Stimulated activated CD8-positive, alpha-beta memory T cell treated with anti-CD3 and anti-CD28 coated beads, Interleukin-12 subunit alpha, Interleukin-12 subunit beta, amount 100 ng/mL, for 1 hour (primary cell): ENCODE measurements at regions not wholly inside any gene's neighbourhood (a gene's known extent, or its start where the extent isn't known, plus 50 kb on each side); places are given as distances from the start of the nearest gene placed in this dataset.

Experiments used
- DNase-seq: peaks from one replicate; pipeline ENCODE4 v3.0.0-alpha.2; 2020; ENCODE audit warnings: low read depth

DNA sequence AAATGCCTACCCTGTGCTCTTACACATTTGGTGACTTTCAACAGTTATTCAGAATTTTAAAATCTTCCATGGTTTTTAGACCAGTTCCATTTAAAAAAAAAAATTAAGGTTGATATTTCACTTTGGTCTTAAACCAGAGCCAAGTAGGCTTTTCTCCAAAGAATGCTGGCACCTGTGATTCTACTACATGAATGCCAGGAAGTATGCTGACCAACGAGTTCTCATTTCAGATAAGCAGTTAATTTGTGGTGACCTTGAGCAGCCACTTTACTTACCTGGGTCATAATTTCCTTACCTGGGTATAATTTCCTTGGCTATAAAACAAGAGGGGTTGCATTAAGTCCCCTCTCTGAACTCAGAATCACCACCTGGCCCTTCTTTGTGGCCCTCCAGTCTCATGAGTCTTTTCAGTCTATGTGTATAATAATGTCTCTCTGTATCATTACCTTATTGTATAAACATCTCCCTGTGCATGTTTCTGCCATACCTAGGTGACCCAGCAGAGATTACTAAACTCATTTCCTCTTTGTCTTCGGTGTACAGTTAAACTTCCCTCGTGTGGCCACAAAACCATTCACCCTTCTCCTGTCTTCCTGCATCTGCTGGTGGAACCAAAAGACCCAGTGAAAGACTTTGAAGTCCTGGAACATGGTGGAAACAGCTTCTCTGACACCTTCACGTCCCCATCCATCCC is 139.1 kb upstream of the DPT start:
- no peak for DNase-seq

DNA sequence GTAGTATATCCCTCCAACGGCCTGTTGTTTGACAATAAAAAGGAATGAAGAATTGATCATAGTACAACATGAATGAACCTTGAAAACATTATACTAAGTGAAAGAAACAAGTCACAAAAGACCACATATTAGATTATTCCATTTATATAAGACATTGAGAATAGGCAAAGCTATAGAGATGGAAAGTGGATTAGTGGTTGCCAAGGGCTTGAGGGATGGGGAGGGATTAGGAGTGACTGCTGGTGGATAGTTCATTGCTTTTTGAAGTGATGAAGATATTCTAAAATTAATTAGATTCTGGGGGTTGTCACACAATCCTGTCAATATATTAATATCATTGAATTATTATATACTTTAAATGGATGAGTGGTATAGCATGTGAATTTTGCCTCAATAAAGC is 142.5 kb upstream of the DPT start:
- DNase-seq = no peak

DNA sequence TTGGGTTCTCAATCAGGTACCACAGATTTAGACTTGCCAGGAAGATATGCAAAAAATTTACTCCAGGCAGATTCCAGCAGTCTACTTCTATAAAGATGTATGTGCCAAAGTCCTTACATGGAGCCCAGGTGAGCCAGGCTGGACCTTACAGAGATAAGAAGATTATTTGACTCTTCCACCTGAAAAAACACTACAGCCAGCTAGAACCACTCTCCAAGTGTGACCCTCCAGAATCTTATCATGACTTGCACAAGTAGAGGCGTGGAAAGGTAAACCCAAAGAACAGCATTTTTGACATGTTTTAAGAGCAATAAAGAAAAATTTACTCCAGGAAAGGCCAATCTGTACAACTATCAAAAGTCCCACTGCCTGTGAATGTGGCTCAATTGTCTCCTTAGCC is 146.8 kb upstream of the DPT start:
- no peak for DNase-seq

DNA sequence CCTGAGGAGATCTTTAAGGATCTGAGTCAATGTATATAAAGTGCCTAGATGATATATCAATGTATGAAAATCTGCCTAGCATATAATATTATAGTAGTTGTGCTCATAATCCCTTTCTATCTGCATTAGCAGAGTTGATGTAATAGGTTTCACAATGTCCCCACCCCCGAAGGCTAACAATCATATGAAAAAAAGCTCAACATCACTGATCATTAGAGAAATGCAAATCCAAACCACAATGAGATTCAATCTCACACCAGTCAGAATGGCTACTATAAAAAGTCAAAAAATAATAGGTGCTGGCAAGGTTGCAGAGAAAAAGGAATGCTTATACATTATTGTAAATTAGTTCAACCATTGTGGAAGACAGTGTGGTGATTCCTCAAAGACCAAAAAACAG is 147.8 kb upstream of the DPT start:
- DNase-seq = no peak

DNA sequence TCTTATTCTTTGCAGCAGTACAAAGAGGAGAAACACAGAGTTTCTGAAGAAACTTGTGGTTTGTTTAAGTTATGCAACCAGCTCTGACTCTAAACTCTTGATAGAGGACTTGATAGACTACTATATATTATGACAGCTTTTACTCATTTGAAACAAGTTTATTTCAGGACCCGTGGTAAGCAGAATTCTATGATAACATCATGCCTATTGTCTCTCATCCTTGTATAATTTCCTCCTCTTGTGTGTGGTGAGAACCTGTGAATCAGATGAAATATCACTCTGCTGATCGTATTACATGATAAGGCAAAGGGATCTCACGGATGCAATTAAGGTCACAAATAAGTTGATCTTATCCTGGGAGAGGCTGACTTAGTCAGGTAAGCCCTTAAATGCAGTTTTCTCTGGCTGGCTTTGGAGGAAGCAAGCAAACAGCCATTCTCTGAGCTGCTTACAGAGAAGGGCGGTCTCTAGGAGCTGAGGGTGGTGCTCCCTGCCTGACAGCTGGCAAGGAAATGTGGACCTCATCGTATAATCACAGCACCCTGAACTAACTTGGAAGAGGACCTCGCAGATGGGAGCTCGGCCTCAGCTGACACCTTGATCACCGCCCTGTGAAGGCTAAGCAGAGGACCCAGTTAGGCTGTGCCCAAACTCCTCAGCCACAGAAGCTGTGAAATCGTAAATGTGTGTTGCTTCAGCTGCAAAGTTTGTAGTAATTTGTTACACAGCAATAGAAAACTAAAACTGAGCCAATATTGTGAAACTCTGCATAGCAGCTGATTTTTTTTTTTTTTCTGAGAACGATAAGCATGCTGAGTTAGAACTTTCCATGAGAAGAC is 151.1 kb upstream of the DPT start:
- DNase-seq = no peak

DNA sequence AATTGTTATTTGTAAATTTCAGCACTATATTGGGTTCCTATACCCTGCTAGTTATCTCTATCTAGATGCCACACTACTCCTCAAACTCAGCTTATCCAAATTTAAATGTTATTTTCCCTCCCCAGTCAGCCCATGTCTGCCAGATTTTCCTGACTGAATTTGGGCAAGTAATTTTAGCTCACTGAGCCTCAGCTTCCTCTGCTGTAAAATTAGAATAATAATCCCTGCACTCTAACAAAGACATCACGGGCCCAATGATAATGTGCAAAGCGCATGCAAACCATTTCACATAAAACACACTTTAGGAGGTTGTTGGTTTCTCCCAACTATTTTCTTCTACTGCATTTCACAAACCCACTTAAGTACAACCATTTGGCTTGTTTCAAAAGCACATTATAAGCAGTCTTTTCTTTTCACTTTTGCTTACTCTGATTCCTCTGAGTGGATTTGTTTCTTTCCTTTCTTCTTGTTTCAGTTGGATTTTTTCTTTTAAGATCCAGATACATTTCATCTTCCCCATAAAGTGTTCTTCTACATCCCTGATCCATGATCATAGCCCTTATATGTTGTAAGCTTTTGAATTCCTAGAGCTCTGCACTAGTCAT is 152.8 kb upstream of the DPT start:
- no peak for DNase-seq

DNA sequence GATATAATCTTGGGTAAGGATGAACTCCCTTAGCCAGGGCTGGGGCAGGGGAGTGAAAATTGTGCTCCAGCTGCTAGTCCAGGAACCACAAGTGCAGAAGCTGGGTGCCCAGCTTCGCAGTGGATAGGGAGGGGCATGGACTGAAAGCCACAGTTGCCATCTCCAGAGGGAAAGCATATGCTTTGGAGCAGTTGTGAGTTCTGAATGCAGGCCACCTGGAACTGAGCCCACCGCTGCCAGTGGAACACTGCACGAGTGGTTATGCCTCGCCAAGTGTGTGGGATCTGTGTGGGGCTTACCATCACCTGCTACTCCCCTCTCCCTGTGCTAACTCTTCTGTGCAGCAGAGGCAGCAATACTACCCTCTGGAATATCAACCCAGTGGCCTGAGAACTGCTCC is 158.4 kb upstream of the DPT start:
- DNase-seq = no peak

DNA sequence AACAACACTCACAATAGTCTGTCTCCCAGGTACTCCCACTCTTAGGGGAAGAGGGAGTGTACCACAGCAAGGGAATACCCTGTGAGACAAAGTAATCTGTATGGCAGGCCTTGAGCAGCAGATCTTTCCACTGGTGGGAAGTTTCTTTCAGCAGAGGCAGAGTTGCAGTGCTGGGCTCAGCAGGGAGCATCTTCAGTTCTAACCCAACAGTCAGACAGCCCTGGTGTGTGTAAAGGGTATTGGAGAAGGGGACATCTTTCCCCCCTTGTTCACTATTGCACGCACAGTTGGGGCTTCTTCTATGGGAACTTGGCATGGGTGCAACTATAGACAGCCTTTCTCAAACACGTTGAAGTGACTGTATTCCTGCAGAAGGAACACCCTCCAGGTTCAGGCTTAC is 159.4 kb upstream of the DPT start:
- DNase-seq = no peak

DNA sequence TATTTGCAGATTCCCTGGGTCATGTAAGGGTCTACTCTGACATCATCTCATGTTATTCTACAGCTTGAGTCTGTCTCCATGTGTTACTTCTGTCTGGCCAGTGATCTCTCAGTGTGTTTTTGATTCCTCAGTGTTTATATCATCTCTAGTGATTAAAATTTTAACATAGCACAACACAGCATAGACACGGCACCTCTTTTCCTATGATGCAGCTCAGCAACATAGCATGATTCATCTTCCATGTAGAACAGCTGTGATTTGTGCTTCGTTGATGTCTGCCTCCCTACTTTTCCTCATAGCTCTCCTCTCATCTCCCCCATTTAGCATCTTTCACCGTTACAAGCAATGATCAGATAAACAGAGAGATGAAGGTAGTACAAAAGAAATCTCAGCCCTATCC is 163.9 kb upstream of the DPT start:
- DNase-seq = no peak

DNA sequence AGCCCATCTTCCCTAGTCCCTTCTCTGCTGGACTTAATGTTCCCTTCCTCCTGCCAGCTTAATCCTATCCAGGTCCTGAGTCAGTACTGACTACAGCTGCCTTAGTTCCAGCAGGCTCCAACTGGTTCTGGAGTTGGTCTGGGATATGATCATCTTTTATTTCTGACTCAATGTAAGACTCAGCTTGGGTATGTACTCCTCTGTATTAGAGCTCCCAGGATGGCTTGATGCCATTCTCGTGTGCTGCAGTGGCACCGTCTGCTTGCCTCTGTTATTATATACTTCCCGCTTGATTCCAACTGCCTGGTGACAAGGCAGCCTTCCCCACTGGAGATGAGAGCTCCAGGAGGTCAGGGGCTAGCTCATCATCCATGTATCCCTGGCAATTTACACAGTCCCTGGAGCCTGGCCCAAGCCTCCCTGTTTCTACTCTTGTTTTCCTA is 164.4 kb upstream of the DPT start:
- DNase-seq = no peak

DNA sequence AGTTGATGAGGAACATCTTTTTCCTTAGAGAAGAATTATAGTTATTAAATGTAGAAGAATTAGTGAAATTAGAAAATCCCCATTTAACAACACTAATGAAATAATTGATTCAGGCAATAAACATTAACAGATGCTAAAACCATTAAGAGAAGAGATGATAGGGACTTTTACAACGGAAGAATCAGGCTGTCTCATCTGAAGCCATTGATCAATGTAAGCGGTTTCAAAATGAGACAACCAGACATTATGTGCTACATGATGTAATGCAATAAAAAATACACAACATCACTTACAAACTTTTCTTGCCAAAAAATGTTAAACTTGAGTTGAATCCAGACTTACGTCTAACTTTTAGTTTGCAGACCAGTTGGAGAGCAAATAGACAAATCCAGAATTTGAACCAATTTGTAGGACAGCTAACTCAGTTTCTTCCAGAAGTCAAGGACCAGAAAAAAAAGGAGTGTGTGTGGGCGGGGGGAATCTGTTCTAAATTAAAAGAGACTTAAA is 165.4 kb upstream of the DPT start:
- no peak for DNase-seq

DNA sequence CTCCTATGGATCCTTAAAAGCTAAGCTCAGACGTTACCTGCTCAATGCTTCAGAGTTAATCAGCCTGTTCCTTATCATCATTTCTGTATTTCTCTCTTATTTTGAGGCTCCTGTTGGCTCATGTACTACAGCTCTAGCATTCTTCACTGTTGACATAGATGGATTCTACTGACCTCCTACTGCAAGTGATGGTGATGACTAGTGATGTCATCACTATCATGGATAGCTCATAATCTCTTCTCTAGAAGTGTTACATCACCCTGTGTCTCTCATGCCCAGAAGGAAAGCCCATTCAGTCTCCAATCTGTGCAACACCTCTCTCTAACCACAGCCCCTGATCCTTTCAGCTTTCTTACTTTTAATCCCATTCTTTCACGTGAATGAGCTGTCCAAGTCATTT is 168.2 kb upstream of the DPT start:
- DNase-seq = no peak

DNA sequence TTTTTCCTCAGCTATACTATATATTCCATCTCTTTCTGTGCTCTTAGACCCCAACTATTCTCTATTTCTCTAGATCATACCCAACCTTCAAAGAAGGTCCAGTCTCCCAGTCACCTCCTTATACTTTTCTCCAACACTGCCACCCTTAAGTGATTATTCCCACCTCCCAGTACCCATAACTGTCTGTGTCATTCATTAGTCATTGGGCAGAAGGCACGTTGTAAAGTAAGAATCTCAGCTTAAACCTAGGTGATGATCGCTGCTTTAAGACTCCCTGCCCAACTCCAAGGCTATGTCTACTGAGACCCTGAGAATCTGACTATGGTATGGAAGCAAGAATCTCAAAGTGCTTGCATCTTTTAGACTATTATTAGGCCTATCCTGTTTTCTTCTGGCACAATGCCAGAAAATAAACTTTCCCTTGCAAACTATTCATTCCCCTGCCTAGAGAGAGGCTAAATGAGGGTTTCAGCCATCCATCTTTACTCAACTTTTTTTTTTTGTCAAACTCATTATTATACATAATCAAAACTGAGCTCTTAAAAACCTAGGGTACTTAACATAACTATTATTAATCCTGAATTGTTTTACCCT is 174.3 kb upstream of the DPT start:
- DNase-seq = no peak

DNA sequence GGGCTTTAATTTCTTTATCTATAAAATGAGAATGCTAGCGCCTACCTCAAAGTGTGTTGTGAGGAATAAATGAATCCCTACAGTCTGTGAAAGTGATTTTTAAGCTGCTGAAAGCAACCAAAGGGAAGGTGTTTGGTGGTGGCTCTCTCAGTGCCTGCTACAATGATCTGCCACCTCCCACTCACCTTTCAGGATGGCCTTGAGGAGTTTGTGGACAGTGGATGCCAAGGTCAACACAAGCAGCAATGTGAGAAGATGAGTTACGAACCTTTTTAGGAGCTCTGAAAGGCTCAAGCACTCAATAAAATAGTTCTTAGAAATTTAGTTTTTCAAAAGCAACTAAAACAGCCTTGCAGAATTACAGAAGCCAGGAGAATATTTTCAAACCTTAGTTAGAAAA is 176.6 kb upstream of the DPT start:
- no peak for DNase-seq

DNA sequence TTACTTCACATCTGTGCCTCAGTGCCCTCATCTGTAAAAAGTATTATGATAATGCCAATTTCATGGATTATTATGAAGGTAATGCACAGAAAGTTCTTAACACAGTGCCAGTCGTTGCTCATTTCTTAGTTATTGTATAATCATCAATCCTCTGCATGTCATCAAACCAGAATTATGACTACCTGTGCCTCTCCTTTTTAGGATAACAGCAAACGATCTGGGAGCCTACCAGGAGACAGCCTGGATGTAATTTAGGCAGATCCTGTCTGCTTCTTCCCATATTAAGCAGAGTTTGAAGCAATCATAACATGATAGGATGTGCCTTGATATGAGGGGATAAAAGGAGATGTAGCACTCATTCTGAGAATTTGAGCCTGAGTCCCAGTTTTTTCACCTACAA is 177.4 kb upstream of the DPT start:
- DNase-seq = no peak

DNA sequence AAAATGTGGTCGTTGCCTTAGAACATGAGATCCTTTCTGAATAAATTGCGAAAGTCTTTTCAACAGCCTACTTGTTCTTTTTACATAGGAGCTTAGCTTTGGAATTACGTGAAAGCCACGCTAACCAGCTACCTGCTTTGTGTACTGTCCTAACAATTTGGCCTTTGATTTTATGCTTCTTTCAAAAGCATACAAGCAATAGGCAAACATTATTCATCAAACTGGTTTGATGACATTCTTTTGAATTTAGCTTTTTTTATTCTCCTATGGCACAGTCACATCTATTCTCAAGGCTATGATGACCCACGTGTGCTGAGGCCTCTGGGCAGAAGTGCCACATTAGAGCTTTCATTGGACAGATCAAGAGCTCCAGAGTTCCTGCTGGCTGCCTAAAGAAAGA is 178.0 kb upstream of the DPT start:
- no peak for DNase-seq

DNA sequence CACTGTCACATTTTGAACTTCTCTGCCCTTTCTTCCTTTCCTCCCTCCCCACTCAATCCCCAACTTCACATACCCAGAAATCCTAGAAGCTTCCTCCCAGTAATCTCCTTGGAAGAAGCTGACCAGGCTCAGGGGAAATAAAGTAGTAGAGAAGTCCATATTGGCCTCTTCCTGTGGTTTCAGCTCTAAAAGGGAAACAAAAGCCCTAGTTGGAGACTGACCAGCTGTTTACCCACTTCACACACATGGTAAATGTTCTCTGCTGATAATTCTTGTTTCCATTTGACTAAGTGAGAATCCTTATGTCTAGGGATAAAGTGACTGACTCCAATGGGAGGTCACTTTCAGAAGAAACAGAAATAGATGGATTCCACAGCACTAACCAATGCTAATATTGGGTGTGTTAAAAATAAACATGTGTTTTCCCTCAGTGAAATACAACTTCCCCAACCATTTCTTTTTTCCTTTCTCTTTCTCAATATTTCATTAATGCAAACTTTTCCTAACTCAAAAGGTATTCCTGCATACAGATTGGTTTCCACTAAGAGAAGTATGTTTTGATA is 178.9 kb upstream of the DPT start:
- DNase-seq = no peak

DNA sequence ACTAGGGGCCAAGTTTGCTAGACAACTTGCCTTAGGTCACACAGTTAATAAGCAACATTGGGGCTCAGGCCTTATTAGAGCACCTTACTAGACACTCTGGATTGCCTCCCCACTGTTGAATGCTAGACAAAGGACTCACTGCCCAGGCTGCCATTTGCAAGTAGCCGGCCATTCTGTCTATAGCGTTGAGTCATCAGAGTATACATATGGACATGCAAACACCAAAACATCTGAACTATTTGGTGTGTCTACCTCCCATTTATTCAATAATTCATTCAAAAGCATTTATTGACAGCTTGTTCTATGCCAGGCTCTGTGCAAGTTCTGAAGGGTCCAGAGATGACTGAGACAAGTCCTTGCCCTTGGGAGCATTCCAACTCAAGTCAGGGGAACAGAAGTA is 181.4 kb upstream of the DPT start:
- DNase-seq = no peak

DNA sequence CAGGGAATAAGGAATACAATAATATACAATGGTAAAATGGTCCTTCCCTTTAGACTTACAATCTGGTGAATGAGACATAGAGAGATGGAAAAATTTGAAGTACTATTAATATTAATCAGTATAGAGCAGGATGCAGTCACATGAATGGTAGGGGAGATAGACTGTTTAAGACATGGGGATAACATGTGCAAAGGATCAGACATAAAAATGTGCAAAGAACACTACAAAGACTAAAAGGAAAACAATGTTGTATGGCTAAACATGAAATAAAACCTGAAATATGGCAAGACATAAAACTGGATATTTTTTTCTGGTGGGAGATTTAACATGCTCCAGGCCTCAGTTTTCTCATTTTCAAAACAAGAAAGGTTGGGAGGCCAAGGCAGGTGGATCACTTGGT is 182.4 kb upstream of the DPT start:
- no peak for DNase-seq

DNA sequence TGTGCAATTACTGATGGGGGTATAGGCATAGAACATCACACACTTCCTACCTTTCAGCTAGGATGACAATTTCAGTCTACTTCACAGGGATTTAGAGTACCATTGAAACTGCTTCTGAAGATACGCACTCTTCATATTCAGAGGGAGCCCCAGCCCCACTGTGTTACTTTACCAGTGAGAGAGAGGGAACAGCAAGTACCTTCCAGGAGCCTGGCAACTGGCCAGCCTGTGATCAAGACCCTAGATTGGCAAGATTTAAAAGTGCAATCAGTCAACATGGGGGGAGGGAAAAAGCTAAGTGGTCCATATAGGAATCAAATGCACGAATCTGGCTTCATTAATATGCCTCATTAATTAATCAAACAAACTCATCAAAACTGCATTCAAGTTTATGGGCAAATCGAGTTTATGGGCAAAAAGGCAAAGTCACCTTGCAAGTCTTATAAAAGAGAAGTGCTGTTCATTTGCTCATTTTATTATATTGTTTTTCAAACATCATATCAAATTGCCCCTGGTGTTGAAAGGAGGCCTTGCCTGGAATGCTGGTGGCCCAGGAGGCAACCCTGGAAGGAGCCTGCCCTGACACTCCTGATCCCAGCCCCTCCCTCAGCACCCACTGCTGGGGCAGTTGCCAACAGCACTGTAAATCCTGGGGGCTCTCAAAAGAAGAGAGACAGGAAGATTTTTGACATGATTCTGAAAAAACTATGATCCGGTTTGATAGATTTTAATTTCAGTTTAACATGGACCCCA is 184.9 kb upstream of the DPT start:
- DNase-seq = no peak

DNA sequence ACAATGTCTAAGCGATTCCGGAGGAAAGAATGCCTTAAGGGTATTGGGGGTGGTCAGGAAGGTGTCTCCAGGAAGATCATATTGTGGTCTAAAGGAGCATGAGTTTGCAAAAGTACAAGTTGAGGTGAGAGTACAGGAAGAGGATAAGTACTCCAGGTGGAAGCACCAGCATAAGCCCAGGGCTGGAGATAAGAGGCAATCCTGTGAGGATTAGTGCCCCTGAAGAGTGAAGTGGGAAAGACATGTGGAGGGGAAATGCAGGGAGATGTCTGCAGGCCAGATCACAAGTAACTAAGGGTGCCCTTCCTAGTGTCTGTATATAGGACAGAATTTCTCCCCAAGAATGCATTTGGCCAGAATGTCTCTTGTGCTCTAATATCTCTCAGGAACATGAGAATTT is 188.3 kb upstream of the DPT start:
- DNase-seq = no peak

DNA sequence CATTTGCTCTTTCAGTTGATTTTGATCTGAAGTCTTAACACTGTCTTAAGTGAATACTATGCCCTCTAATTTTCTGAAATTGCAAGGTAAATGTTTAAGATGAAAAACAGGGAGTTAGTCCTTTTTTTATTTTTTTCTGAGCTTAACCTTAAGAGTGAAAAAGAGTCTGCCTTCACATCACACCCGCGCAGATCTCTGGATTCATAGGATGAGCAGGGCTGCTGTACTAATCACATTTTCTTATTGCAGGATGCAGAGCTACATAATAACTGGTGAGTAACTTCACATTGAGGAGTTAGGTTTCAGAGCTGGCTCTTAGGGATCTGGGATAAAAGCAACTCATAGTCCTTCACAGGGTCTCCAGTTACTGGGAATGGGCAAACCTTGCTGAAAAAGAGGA is 188.7 kb upstream of the ATP1B1 start:
- no peak for DNase-seq
